ENCODE measurements at regions not wholly inside any gene's neighbourhood (a gene's known extent, or its start where the extent isn't known, plus 50 kb on each side); places are given as distances from the start of the nearest gene placed in this dataset.

DNA sequence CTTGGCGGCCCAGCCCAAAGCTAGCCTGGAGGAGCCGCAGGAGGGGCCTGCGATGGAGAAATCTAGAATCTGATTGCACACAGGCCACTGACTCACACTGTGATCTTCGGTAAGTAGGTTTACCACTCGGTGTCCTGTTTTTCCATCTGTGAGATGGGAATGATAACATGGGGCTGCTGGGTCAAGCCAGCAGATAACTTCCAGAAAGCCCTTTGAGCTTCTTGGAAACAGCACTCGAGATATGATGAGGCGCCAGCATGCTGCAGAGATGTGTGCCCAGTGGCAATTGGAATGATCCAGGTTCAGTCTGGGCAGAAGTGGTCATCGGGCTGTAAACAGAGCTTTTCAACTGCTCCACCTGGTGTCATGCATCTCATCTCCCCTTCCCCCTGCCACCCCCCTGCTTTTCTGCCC, 771.3 kb upstream of the TBX3 start:
- H3K4me2 ChIP-seq (ENCODE audit: low read length): no peak overlapping the region
- no peaks in the 10 kb centered on the region for H3K9me3 ChIP-seq (ENCODE audit: low read length)
- H3K4me3 ChIP-seq (ENCODE audit: low read length): no peak overlapping the region
- H3K9ac ChIP-seq (ENCODE audit: low read length): no peak overlapping the region
- no peaks in the 10 kb centered on the region for H3K79me2 ChIP-seq (replicated peaks; ENCODE audit: insufficient read depth, low read length)
- no peaks in the 10 kb centered on the region for H3K27me3 ChIP-seq (ENCODE audit: insufficient read depth, low read depth, low read length)
- no peak overlapping the region for H2AFZ ChIP-seq (ENCODE audit: low read depth, low read length)
- no peak overlapping the region for H3K27ac ChIP-seq (ENCODE audit: low read length)
- TF ChIP-seq, protein P1, sequence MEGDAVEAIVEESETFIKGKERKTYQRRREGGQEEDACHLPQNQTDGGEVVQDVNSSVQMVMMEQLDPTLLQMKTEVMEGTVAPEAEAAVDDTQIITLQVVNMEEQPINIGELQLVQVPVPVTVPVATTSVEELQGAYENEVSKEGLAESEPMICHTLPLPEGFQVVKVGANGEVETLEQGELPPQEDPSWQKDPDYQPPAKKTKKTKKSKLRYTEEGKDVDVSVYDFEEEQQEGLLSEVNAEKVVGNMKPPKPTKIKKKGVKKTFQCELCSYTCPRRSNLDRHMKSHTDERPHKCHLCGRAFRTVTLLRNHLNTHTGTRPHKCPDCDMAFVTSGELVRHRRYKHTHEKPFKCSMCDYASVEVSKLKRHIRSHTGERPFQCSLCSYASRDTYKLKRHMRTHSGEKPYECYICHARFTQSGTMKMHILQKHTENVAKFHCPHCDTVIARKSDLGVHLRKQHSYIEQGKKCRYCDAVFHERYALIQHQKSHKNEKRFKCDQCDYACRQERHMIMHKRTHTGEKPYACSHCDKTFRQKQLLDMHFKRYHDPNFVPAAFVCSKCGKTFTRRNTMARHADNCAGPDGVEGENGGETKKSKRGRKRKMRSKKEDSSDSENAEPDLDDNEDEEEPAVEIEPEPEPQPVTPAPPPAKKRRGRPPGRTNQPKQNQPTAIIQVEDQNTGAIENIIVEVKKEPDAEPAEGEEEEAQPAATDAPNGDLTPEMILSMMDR (IDR thresholded peaks at IDR 0.05; ENCODE audit: poor library complexity, severe bottlenecking): no peak
- TF ChIP-seq MXI1 (conservative IDR thresholded peaks at IDR 0.05; ENCODE audit: poor library complexity, severe bottlenecking): no peak
- TF ChIP-seq TAF1 (IDR thresholded peaks at IDR 0.05; ENCODE audit: low read depth): no peak
- no peak for TF ChIP-seq EP300 (conservative IDR thresholded peaks at IDR 0.05; ENCODE audit: poor library complexity, severe bottlenecking)
- TF ChIP-seq POLR2AphosphoS5 (IDR thresholded peaks at IDR 0.05): no peak
- TF ChIP-seq RAD21 (conservative IDR thresholded peaks at IDR 0.05): no peak
- TF ChIP-seq EZH2 (IDR thresholded peaks at IDR 0.05; ENCODE audit: borderline replicate concordance, insufficient read depth, low read length, poor library complexity, severe bottlenecking): no peak
- TF ChIP-seq SMC3 (conservative IDR thresholded peaks at IDR 0.05; ENCODE audit: poor library complexity): no peak
- TF ChIP-seq, protein P2, sequence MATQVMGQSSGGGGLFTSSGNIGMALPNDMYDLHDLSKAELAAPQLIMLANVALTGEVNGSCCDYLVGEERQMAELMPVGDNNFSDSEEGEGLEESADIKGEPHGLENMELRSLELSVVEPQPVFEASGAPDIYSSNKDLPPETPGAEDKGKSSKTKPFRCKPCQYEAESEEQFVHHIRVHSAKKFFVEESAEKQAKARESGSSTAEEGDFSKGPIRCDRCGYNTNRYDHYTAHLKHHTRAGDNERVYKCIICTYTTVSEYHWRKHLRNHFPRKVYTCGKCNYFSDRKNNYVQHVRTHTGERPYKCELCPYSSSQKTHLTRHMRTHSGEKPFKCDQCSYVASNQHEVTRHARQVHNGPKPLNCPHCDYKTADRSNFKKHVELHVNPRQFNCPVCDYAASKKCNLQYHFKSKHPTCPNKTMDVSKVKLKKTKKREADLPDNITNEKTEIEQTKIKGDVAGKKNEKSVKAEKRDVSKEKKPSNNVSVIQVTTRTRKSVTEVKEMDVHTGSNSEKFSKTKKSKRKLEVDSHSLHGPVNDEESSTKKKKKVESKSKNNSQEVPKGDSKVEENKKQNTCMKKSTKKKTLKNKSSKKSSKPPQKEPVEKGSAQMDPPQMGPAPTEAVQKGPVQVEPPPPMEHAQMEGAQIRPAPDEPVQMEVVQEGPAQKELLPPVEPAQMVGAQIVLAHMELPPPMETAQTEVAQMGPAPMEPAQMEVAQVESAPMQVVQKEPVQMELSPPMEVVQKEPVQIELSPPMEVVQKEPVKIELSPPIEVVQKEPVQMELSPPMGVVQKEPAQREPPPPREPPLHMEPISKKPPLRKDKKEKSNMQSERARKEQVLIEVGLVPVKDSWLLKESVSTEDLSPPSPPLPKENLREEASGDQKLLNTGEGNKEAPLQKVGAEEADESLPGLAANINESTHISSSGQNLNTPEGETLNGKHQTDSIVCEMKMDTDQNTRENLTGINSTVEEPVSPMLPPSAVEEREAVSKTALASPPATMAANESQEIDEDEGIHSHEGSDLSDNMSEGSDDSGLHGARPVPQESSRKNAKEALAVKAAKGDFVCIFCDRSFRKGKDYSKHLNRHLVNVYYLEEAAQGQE (IDR thresholded peaks at IDR 0.05; ENCODE audit: borderline replicate concordance): no peak
- H4K20me1 ChIP-seq (ENCODE audit: insufficient read depth): no peaks in the 10 kb centered on the region
- no peaks in the 10 kb centered on the region for H3K36me3 ChIP-seq (ENCODE audit: insufficient read depth, low read length)
- H3K9me2 ChIP-seq (ENCODE audit: insufficient read depth, low read length): no peaks in the 10 kb centered on the region
- no peaks in the 10 kb centered on the region for H3F3A ChIP-seq (ENCODE audit: insufficient read depth, low read length, poor library complexity, severe bottlenecking)

DNA sequence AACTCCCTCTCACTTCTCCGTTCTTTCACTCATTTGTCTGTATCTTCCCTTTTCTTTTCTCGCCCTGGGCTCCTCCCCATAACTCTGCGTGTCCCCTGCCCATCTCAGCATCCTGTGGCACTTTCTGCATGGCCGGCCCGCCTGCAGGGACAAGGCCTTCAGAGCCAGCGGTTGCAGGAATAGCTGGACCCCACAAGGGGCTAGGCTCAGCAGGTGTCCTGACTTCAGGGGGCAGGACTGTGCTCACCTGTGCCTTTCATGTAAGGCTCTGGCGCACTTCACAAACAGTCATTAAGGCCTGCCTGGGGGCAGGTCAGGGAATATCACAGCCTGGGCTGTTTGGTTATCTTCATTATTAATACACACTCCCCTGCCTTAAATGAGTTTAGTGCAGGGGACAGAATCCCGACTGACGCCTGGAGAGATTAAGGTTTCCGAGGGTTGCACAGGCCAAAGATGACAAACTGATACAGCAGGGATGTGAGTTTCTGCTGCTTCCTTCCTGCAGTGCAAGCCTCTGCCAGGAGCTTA, 768.8 kb upstream of the TBX3 start:
- no peak overlapping the region for H3K4me2 ChIP-seq (ENCODE audit: low read length)
- H3K27me3 ChIP-seq (ENCODE audit: insufficient read depth, low read depth, low read length): no peaks in the 10 kb centered on the region
- H4K20me1 ChIP-seq (ENCODE audit: insufficient read depth): no peaks in the 10 kb centered on the region
- TF ChIP-seq EP300 (conservative IDR thresholded peaks at IDR 0.05; ENCODE audit: poor library complexity, severe bottlenecking) (no peak), TAF1 (IDR thresholded peaks at IDR 0.05; ENCODE audit: low read depth) (no peak), EZH2 (IDR thresholded peaks at IDR 0.05; ENCODE audit: borderline replicate concordance, insufficient read depth, low read length, poor library complexity, severe bottlenecking) (no peak), SMC3 (conservative IDR thresholded peaks at IDR 0.05; ENCODE audit: poor library complexity) (no peak), MXI1 (conservative IDR thresholded peaks at IDR 0.05; ENCODE audit: poor library complexity, severe bottlenecking) (no peak), RAD21 (conservative IDR thresholded peaks at IDR 0.05) (no peak), POLR2AphosphoS5 (IDR thresholded peaks at IDR 0.05) (no peak)
- TF ChIP-seq, protein P1 (IDR thresholded peaks at IDR 0.05; ENCODE audit: poor library complexity, severe bottlenecking): no peak
- TF ChIP-seq, protein P2 (IDR thresholded peaks at IDR 0.05; ENCODE audit: borderline replicate concordance): no peak
- no peaks in the 10 kb centered on the region for H3K9me3 ChIP-seq (ENCODE audit: low read length)
- H3K9me2 ChIP-seq (ENCODE audit: insufficient read depth, low read length): no peaks in the 10 kb centered on the region
- H3K36me3 ChIP-seq (ENCODE audit: insufficient read depth, low read length): no peaks in the 10 kb centered on the region
- no peaks in the 10 kb centered on the region for H3F3A ChIP-seq (ENCODE audit: insufficient read depth, low read length, poor library complexity, severe bottlenecking)
- no peak overlapping the region for H3K4me3 ChIP-seq (ENCODE audit: low read length)
- H3K79me2 ChIP-seq (replicated peaks; ENCODE audit: insufficient read depth, low read length): no peaks in the 10 kb centered on the region
- H3K9ac ChIP-seq (ENCODE audit: low read length): peak overlapping the region; percentile 51
- H3K27ac ChIP-seq (ENCODE audit: low read length): peak overlapping the region; percentile 6
- H2AFZ ChIP-seq (ENCODE audit: low read depth, low read length): peak overlapping the region; percentile 36
